Esophagus muscularis mucosa (tissue), 4 donors: ENCODE measurements at regions not wholly inside any gene's neighbourhood (a gene's known extent, or its start where the extent isn't known, plus 50 kb on each side); places are given as distances from the start of the nearest gene placed in this dataset.

Source experiments
- CTCF ChIP-seq, 3 experiments: fragments of 200-600 bp in 2 of 3; fragments of 450-650 bp in 1 of 3; sonication (generic) in 2 of 3; IDR thresholded peaks; one replicate each; pipeline ENCODE4 v1.5.1; 2017 to 2019; ENCODE audit warnings: antibody characterized with exemption in 3 of 3, mild to moderate bottlenecking in 2 of 3, moderate library complexity in 1 of 3
- EP300 ChIP-seq: sonication (generic); formaldehyde crosslinking; IDR thresholded peaks from one replicate; pipeline ENCODE4 v1.6.1; 2017; ENCODE audit warnings: antibody characterized with exemption
- POLR2A ChIP-seq: fragments of 450-650 bp; IDR thresholded peaks from one replicate; pipeline ENCODE4 v1.6.1; 2017; ENCODE audit warnings: antibody characterized with exemption, moderate library complexity, mild to moderate bottlenecking, low read depth

GRCh38 chr20:62554214-62554897 is 78.6 kb upstream of the GATA5 start:
- TF ChIP-seq CTCF (IDR thresholded peaks at IDR 0.05) (no peak), POLR2A (no peak), EP300 (no peak)
